ENCODE measurements at regions not wholly inside any gene's neighbourhood (a gene's known extent, or its start where the extent isn't known, plus 50 kb on each side); places are given as distances from the start of the nearest gene placed in this dataset.

DNA sequence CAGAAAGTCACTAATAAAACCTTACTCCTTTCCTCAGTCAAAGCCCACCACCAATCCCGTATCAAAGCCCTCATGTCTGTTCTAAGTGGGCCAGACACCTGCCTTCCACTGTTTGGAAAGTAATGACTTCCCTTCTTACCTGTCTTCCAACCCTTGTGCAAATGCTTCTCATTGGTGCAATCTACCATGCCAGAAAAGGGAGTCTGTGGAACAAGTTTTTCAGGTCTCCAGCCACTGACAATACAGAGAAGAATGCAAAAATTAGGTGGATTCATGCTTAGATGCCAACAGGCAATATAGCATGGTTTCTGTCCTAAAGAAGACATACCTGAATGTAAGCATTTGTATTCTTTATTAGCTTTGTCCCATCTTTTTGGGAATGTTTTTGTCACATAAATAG, 1140.6 kb upstream of the LRRTM1 start:
- no peak overlapping the region for H3K4me3 ChIP-seq (ENCODE audit: low read length)
- H3K9me2 ChIP-seq (replicated peaks; ENCODE audit: control insufficient read depth, low read length): no peaks in the 10 kb centered on the region
- no peak overlapping the region for H3K4me2 ChIP-seq (ENCODE audit: low read length)
- H3K36me3 ChIP-seq (ENCODE audit: control insufficient read depth, low read length): no peaks in the 10 kb centered on the region
- no peaks in the 10 kb centered on the region for H3K4me1 ChIP-seq (ENCODE audit: control insufficient read depth, low read length)
- no peak for TF ChIP-seq CTCF (IDR thresholded peaks at IDR 0.05; ENCODE audit: low read depth, low read length, poor library complexity, severe bottlenecking)
- TF ChIP-seq EZH2phosphoT487 (IDR thresholded peaks at IDR 0.05; ENCODE audit: borderline replicate concordance, low read length): no peak
- H3F3A ChIP-seq (ENCODE audit: control insufficient read depth, insufficient read depth): no peaks in the 10 kb centered on the region
- H4K20me1 ChIP-seq (ENCODE audit: control insufficient read depth, insufficient read depth, low read depth, low read length): no peaks in the 10 kb centered on the region
- no peaks in the 10 kb centered on the region for H3K79me2 ChIP-seq (ENCODE audit: control insufficient read depth, low read length)
- H3K27me3 ChIP-seq (ENCODE audit: control insufficient read depth, low read length): no peaks in the 10 kb centered on the region
- no peaks in the 10 kb centered on the region for H3K9me3 ChIP-seq (ENCODE audit: control insufficient read depth, insufficient read depth, low read length)
- no peak overlapping the region for H3K27ac ChIP-seq (ENCODE audit: low read depth, low read length)

DNA sequence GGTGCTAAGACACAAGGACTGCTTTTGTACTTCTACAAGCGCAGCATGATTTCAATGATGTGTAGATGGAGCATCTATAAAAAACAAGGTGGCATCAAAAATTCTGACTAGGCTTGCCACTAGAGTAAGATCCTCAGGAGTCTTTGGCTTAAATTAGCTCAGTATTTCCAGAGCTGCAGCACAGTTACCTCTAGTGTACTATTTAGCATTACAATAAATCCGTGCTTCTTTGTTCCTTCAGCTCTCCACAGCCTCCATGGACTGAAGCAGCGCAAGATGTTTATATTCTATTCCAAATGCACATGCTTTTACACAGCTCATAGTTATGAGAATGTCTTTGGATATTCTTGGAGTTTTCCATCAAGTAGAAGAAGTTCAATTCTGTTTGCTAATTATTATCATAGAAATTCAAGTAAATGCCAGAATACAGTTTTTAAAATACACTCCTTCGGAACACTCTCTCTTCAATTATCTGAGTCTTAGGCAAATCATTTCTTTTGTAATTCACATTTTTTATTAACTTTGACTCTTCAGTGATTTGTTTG, 1133.0 kb upstream of the LRRTM1 start:
- Histone ChIP-seq H3K9me3 (ENCODE audit: control insufficient read depth, insufficient read depth, low read length) (no peaks in the 10 kb centered on the region), H3K4me3 (ENCODE audit: low read length) (no peak overlapping the region), H3K4me1 (ENCODE audit: control insufficient read depth, low read length) (no peaks in the 10 kb centered on the region), H3K27ac (ENCODE audit: low read depth, low read length) (no peak overlapping the region), H3K9me2 (replicated peaks; ENCODE audit: control insufficient read depth, low read length) (no peaks in the 10 kb centered on the region), H3K4me2 (ENCODE audit: low read length) (no peak overlapping the region), H4K20me1 (ENCODE audit: control insufficient read depth, insufficient read depth, low read depth, low read length) (no peaks in the 10 kb centered on the region), H3K36me3 (ENCODE audit: control insufficient read depth, low read length) (no peaks in the 10 kb centered on the region), H3K79me2 (ENCODE audit: control insufficient read depth, low read length) (no peaks in the 10 kb centered on the region), H3K27me3 (ENCODE audit: control insufficient read depth, low read length) (no peaks in the 10 kb centered on the region), H3F3A (ENCODE audit: control insufficient read depth, insufficient read depth) (no peaks in the 10 kb centered on the region)
- TF ChIP-seq EZH2phosphoT487 (IDR thresholded peaks at IDR 0.05; ENCODE audit: borderline replicate concordance, low read length) (no peak), CTCF (IDR thresholded peaks at IDR 0.05; ENCODE audit: low read depth, low read length, poor library complexity, severe bottlenecking) (no peak)

DNA sequence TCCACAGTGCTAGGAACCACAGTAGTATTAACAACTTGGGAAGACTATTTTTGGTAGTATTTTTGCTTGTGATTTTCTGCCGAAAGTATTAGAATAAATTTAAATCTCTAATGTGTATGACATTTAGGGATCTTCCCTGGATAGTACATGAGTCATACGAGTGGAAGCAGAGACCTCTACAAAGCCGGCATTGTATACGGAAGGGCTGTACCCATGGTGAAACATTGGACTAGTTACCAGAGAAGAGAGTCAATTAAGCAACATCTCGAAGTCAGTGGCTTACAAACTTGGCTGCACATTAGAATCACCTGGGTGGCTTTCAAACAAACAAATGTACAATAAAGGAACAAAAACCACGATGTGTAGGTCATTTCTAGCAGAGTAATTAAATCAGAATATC, 1131.7 kb upstream of the LRRTM1 start:
- Histone ChIP-seq H3K27me3 (ENCODE audit: control insufficient read depth, low read length) (no peaks in the 10 kb centered on the region), H3K36me3 (ENCODE audit: control insufficient read depth, low read length) (no peaks in the 10 kb centered on the region), H3K4me2 (ENCODE audit: low read length) (no peak overlapping the region), H3K9me3 (ENCODE audit: control insufficient read depth, insufficient read depth, low read length) (no peaks in the 10 kb centered on the region), H3K79me2 (ENCODE audit: control insufficient read depth, low read length) (no peaks in the 10 kb centered on the region), H3K4me1 (ENCODE audit: control insufficient read depth, low read length) (no peaks in the 10 kb centered on the region), H3K9me2 (replicated peaks; ENCODE audit: control insufficient read depth, low read length) (no peaks in the 10 kb centered on the region), H3K4me3 (ENCODE audit: low read length) (no peak overlapping the region), H4K20me1 (ENCODE audit: control insufficient read depth, insufficient read depth, low read depth, low read length) (no peaks in the 10 kb centered on the region), H3K27ac (ENCODE audit: low read depth, low read length) (no peak overlapping the region), H3F3A (ENCODE audit: control insufficient read depth, insufficient read depth) (no peaks in the 10 kb centered on the region)
- no peak for TF ChIP-seq EZH2phosphoT487 (IDR thresholded peaks at IDR 0.05; ENCODE audit: borderline replicate concordance, low read length)
- no peak for TF ChIP-seq CTCF (IDR thresholded peaks at IDR 0.05; ENCODE audit: low read depth, low read length, poor library complexity, severe bottlenecking)

All from DOHH2 (cell line).